ENCODE measurements at regions not wholly inside any gene's neighbourhood (a gene's known extent, or its start where the extent isn't known, plus 50 kb on each side); places are given as distances from the start of the nearest gene placed in this dataset.

GRCh38 chr4:23279377-23279986, 586.7 kb downstream of the GBA3 start:
- ATAC-seq (ENCODE audit: insufficient read depth, low read depth) (no peak), DNase-seq (no peak)
- H3K27ac ChIP-seq (ENCODE audit: low read length) = no peak overlapping the region
- no peaks in the 10 kb centered on the region for H3K9me3 ChIP-seq (ENCODE audit: insufficient read depth, low read length, severe bottlenecking)
- no peaks in the 10 kb centered on the region for H3K4me1 ChIP-seq (ENCODE audit: insufficient read depth, low read length)
- no peaks in the 10 kb centered on the region for H4K20me1 ChIP-seq (ENCODE audit: insufficient read depth, low read length)
- no peaks in the 10 kb centered on the region for H3K27me3 ChIP-seq (ENCODE audit: insufficient read depth, low read length, poor library complexity)
- no peak for TF ChIP-seq EZH2 (IDR thresholded peaks at IDR 0.05; ENCODE audit: borderline replicate concordance, low read depth, low read length, severe bottlenecking)
- TF ChIP-seq CTCF (IDR thresholded peaks at IDR 0.05; ENCODE audit: borderline replicate concordance, extremely low read depth, low read length, poor library complexity, severe bottlenecking) = no peak
- no peak overlapping the region for H3K4me3 ChIP-seq (ENCODE audit: low read depth in 1 of 2, low read length in 2 of 2)
- H3K79me2 ChIP-seq (ENCODE audit: insufficient read depth, low read length) = no peaks in the 10 kb centered on the region
- H3K9ac ChIP-seq (ENCODE audit: low read depth, low read length) = no peak overlapping the region
- H3K4me2 ChIP-seq (ENCODE audit: insufficient read depth, low read length) = no peak overlapping the region
- no peak overlapping the region for H2AFZ ChIP-seq (ENCODE audit: low read depth, low read length)
- H3K36me3 ChIP-seq (ENCODE audit: insufficient read depth, low read length) = no peaks in the 10 kb centered on the region

GRCh38 chr4:23278845-23279244, 586.1 kb downstream of the GBA3 start:
- H3K9ac ChIP-seq (ENCODE audit: low read depth, low read length) = no peak overlapping the region
- DNase-seq = no peak
- TF ChIP-seq CTCF (IDR thresholded peaks at IDR 0.05; ENCODE audit: borderline replicate concordance, extremely low read depth, low read length, poor library complexity, severe bottlenecking) = no peak
- no peak for TF ChIP-seq EZH2 (IDR thresholded peaks at IDR 0.05; ENCODE audit: borderline replicate concordance, low read depth, low read length, severe bottlenecking)
- H3K4me2 ChIP-seq (ENCODE audit: insufficient read depth, low read length) = no peak overlapping the region
- H3K27me3 ChIP-seq (ENCODE audit: insufficient read depth, low read length, poor library complexity) = no peaks in the 10 kb centered on the region
- ATAC-seq (ENCODE audit: insufficient read depth, low read depth) = no peak
- H3K79me2 ChIP-seq (ENCODE audit: insufficient read depth, low read length) = no peaks in the 10 kb centered on the region
- no peak overlapping the region for H3K4me3 ChIP-seq (ENCODE audit: low read depth in 1 of 2, low read length in 2 of 2)
- H4K20me1 ChIP-seq (ENCODE audit: insufficient read depth, low read length) = no peaks in the 10 kb centered on the region
- H3K27ac ChIP-seq (ENCODE audit: low read length) = no peak overlapping the region
- H3K36me3 ChIP-seq (ENCODE audit: insufficient read depth, low read length) = no peaks in the 10 kb centered on the region
- no peaks in the 10 kb centered on the region for H3K4me1 ChIP-seq (ENCODE audit: insufficient read depth, low read length)
- H3K9me3 ChIP-seq (ENCODE audit: insufficient read depth, low read length, severe bottlenecking) = no peaks in the 10 kb centered on the region
- H2AFZ ChIP-seq (ENCODE audit: low read depth, low read length) = no peak overlapping the region

GRCh38 chr4:23276076-23276475, 583.3 kb downstream of the GBA3 start:
- no peaks in the 10 kb centered on the region for H4K20me1 ChIP-seq (ENCODE audit: insufficient read depth, low read length)
- H3K4me2 ChIP-seq (ENCODE audit: insufficient read depth, low read length) = no peak overlapping the region
- no peak overlapping the region for H3K9ac ChIP-seq (ENCODE audit: low read depth, low read length)
- no peaks in the 10 kb centered on the region for H3K4me1 ChIP-seq (ENCODE audit: insufficient read depth, low read length)
- H3K9me3 ChIP-seq (ENCODE audit: insufficient read depth, low read length, severe bottlenecking) = no peaks in the 10 kb centered on the region
- H2AFZ ChIP-seq (ENCODE audit: low read depth, low read length) = no peak overlapping the region
- ATAC-seq (ENCODE audit: insufficient read depth, low read depth) (no peak), DNase-seq (no peak)
- no peaks in the 10 kb centered on the region for H3K27me3 ChIP-seq (ENCODE audit: insufficient read depth, low read length, poor library complexity)
- no peak overlapping the region for H3K27ac ChIP-seq (ENCODE audit: low read length)
- no peak overlapping the region for H3K4me3 ChIP-seq (ENCODE audit: low read depth in 1 of 2, low read length in 2 of 2)
- H3K79me2 ChIP-seq (ENCODE audit: insufficient read depth, low read length) = no peaks in the 10 kb centered on the region
- H3K36me3 ChIP-seq (ENCODE audit: insufficient read depth, low read length) = no peaks in the 10 kb centered on the region
- TF ChIP-seq CTCF (IDR thresholded peaks at IDR 0.05; ENCODE audit: borderline replicate concordance, extremely low read depth, low read length, poor library complexity, severe bottlenecking) (no peak), EZH2 (IDR thresholded peaks at IDR 0.05; ENCODE audit: borderline replicate concordance, low read depth, low read length, severe bottlenecking) (no peak)

All from DND-41 (cell line).